Endothelial cell of umbilical vein (primary cell): ENCODE measurements at regions not wholly inside any gene's neighbourhood (a gene's known extent, or its start where the extent isn't known, plus 50 kb on each side); places are given as distances from the start of the nearest gene placed in this dataset.

Experiments used
- BruUV-seq: library from RNA; stranded (reverse); fragments of 400-500 nt; replicated peaks from 2 replicates; lab custom pipeline; 2021; lab: Mats Ljungman, UMichigan
- CTCF ChIA-PET: fragments of 300-600, 350-600 bp; sonication (Branson Sonifier 250); formaldehyde crosslinking; loops from one replicate; lab custom pipeline; 2021; ENCODE audit warnings: antibody characterized with exemption, inconsistent platforms; lab: Charles Lee
- POLR2A ChIA-PET: fragments of 300-600, 350-600 bp; sonication (Branson Sonifier 250); formaldehyde crosslinking; loops from one replicate; lab custom pipeline; 2021; ENCODE audit warnings: antibody characterized with exemption, inconsistent platforms; lab: Charles Lee
- DNase-seq: peaks from one replicate; pipeline ENCODE4 v3.0.0-alpha.2; 2011; ENCODE audit warnings: low read depth, low spot score
- FAIRE-seq: peaks from 2 replicates; lab custom pipeline; 2011; peaks lifted over from hg19 to GRCh38; lab: Jason Lieb, UNC
- H2AFZ ChIP-seq: 2 replicates; pipeline ENCODE4 v1.6.0; 2012; ENCODE audit warnings: low read depth, low read length, control low read depth, inconsistent platforms
- H3K27ac ChIP-seq: 2 replicates; pipeline ENCODE4 v1.5.1; 2011; ENCODE audit warnings: low read depth, mild to moderate bottlenecking, control low read depth, low read length, moderate library complexity; ENCODE audit not compliant: insufficient read depth
- H3K27me3 ChIP-seq, 2 experiments: 2 replicates each; pipeline versions ENCODE4 v1.6.0 to v1.6.1; 2011; ENCODE audit warnings: low read length in 2 of 2, mixed read lengths in 1 of 2; ENCODE audit not compliant: control insufficient read depth in 2 of 2, insufficient read depth in 2 of 2
- H3K36me3 ChIP-seq, 2 experiments: 2 replicates in 1 of 2; 3 replicates in 1 of 2; pipeline ENCODE4 v1.5.1; 2011; ENCODE audit warnings: low read length in 2 of 2, mild to moderate bottlenecking in 1 of 2, moderate library complexity in 1 of 2; ENCODE audit not compliant: control insufficient read depth in 2 of 2, insufficient read depth in 2 of 2; ENCODE audit errors: extremely low read depth in 1 of 2
- H3K4me1 ChIP-seq: 3 replicates; pipeline ENCODE4 v1.5.1; 2011; ENCODE audit warnings: mild to moderate bottlenecking, low read length; ENCODE audit not compliant: control insufficient read depth, insufficient read depth; ENCODE audit errors: extremely low read depth
- H3K4me2 ChIP-seq: 2 replicates; pipeline ENCODE4 v1.6.1; 2011; ENCODE audit warnings: low read length, control low read depth, mixed read lengths; ENCODE audit not compliant: insufficient read depth
- H3K4me3 ChIP-seq, 3 experiments: fragments of 200-600 bp in 1 of 3; sonication (generic), shearing (Covaris generic) in 1 of 3; replicated peaks in 1 of 3; 2 replicates each; pipeline ENCODE4 v1.5.1; 2011 to 2016; ENCODE audit warnings: control low read depth in 3 of 3, low read length in 3 of 3, mild to moderate bottlenecking in 2 of 3, inconsistent platforms in 1 of 3, low read depth in 1 of 3, moderate library complexity in 1 of 3; ENCODE audit not compliant: insufficient read depth in 1 of 3
- H3K79me2 ChIP-seq: 2 replicates; pipeline ENCODE4 v1.6.0; 2012; ENCODE audit warnings: low read length, inconsistent platforms; ENCODE audit not compliant: control insufficient read depth, insufficient read depth
- H3K9ac ChIP-seq: replicated peaks from 2 replicates; pipeline ENCODE3; 2011; ENCODE audit warnings: low read length, control low read depth; ENCODE audit not compliant: insufficient read depth; ENCODE audit errors: extremely low read depth
- H3K9me1 ChIP-seq: replicated peaks from 3 replicates; pipeline ENCODE4 v1.6.0; 2011; ENCODE audit warnings: mild to moderate bottlenecking, low read length; ENCODE audit not compliant: control insufficient read depth, insufficient read depth; ENCODE audit errors: extremely low read depth
- H3K9me3 ChIP-seq: replicated peaks from 2 replicates; pipeline ENCODE4 v1.5.1; 2012; ENCODE audit warnings: low read length, inconsistent platforms; ENCODE audit not compliant: control insufficient read depth, insufficient read depth
- H4K20me1 ChIP-seq: replicated peaks from 2 replicates; pipeline ENCODE3; 2011; ENCODE audit warnings: mild to moderate bottlenecking, low read length; ENCODE audit not compliant: control insufficient read depth, insufficient read depth; ENCODE audit errors: extremely low read depth
- EZH2 ChIP-seq: IDR thresholded peaks from 2 replicates; pipeline ENCODE4 v1.6.1; 2012; ENCODE audit warnings: borderline replicate concordance, low read depth, mild to moderate bottlenecking, moderate library complexity, low read length, inconsistent platforms; ENCODE audit not compliant: severe bottlenecking
- FOS ChIP-seq: IDR thresholded peaks from 2 replicates; pipeline ENCODE4 v1.6.1; 2011; ENCODE audit warnings: mild to moderate bottlenecking, low read length, moderate library complexity, borderline replicate concordance; ENCODE audit not compliant: insufficient read depth
- GATA2 ChIP-seq: IDR thresholded peaks from 2 replicates; pipeline ENCODE4 v1.7.0; 2011; ENCODE audit warnings: low read depth, mild to moderate bottlenecking, moderate library complexity, mixed read lengths, low read length; ENCODE audit not compliant: insufficient read length, insufficient read depth
- MYC ChIP-seq: IDR thresholded peaks from one replicate; pipeline ENCODE4 v1.6.1; 2011; ENCODE audit warnings: mild to moderate bottlenecking, low read depth, low read length
- dilution Hi-C: fragments of 300-500 bp; cut with MboI; formaldehyde crosslinking; loops from one replicate; pipeline ENCODE4 v1.15.0; 2019; ENCODE audit warnings: low sequenced_read_pairs; ENCODE audit not compliant: extremely low pct_ligation_motif_present
- intact Hi-C: fragments of 100-400 bp; cut with micrococcal nuclease; formaldehyde crosslinking; loops from one replicate; pipeline ENCODE4 v1.10.0; 2022
- TF ChIP-seq, protein P1 (sequence below): IDR thresholded peaks from 2 replicates; pipeline ENCODE4 v1.6.1; 2011; ENCODE audit not compliant: insufficient read depth, insufficient read length
- TF ChIP-seq, protein P2 (sequence below), 2 donors: IDR thresholded peaks; 1 replicate in 1 of 2; 2 replicates in 1 of 2; pipeline ENCODE4 v1.5.1; 2011; ENCODE audit warnings: low read length in 2 of 2, mild to moderate bottlenecking in 2 of 2, moderate library complexity in 2 of 2, control low read depth in 1 of 2, inconsistent platforms in 1 of 2, low read depth in 1 of 2; ENCODE audit not compliant: insufficient read depth in 1 of 2; ENCODE audit errors: extremely low read depth in 1 of 2

DNA sequence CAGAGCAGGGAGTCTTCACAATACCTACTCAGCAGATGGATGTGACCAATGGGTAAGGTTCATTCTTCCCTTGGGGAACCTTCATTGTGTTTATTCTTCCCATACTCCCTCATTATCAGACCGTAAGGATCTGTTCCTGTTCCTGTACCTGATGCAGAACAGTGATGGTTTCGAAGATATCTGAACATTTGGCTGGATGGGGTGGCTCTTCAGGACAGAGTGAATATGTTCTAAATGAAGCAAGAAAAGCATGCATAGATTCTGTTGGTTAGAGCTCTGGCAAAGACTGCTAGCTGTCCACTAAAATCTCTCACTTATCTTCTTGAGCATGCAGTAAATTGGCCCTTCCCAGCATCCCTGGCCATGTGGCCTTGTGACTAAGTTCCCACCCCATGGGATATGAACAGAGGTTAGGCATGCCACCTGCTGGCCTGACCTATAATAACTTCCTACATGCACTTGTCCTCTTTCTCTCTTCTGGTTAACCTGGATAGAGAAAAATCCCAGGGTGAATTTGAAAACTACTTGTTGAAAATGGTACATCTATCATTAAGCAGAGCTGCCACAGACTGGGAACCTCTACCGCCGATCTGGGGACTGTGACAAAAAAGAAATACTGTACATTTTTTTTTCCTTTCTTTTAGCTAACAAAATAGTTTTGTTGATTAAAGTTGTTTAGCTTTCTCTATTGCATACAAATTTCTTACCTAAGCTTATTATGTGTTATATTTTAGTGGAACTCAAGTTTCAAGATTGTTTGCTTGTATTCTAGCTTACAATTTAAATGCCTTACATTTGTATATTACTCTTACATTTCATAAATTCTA, 60.0 kb upstream of the BANK1 start:
- H3K27me3 ChIP-seq, result no peaks in the 10 kb centered on the region
- no peaks in the 10 kb centered on the region for H3K9me1 ChIP-seq
- intact Hi-C loops, result loop anchor here (1.0 kb wide), 7 partner anchors 382 to 1637 kb away; no protein-coding TSS in a partner anchor
- H3K36me3 ChIP-seq, result no peaks in the 10 kb centered on the region
- H3K9me3 ChIP-seq, result no peaks in the 10 kb centered on the region
- no peak overlapping the region for H3K27ac ChIP-seq
- no TSS peak for BruUV-seq
- POLR2A ChIA-PET, result no interaction called here
- dilution Hi-C loops, result no loop called here
- no peaks in the 10 kb centered on the region for H4K20me1 ChIP-seq
- no peaks in the 10 kb centered on the region for H3K4me1 ChIP-seq
- no peak overlapping the region for H3K9ac ChIP-seq
- peak; percentile 78 for DNase-seq
- no peak overlapping the region for H3K4me2 ChIP-seq
- peak; percentile 47 for TF ChIP-seq MYC
- TF ChIP-seq EZH2, result no peak
- TF ChIP-seq, protein P1, sequence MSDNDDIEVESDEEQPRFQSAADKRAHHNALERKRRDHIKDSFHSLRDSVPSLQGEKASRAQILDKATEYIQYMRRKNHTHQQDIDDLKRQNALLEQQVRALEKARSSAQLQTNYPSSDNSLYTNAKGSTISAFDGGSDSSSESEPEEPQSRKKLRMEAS, result peak; percentile 72
- no peak for TF ChIP-seq FOS
- TF ChIP-seq, protein P2, sequence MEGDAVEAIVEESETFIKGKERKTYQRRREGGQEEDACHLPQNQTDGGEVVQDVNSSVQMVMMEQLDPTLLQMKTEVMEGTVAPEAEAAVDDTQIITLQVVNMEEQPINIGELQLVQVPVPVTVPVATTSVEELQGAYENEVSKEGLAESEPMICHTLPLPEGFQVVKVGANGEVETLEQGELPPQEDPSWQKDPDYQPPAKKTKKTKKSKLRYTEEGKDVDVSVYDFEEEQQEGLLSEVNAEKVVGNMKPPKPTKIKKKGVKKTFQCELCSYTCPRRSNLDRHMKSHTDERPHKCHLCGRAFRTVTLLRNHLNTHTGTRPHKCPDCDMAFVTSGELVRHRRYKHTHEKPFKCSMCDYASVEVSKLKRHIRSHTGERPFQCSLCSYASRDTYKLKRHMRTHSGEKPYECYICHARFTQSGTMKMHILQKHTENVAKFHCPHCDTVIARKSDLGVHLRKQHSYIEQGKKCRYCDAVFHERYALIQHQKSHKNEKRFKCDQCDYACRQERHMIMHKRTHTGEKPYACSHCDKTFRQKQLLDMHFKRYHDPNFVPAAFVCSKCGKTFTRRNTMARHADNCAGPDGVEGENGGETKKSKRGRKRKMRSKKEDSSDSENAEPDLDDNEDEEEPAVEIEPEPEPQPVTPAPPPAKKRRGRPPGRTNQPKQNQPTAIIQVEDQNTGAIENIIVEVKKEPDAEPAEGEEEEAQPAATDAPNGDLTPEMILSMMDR (IDR thresholded peaks at IDR 0.05; ENCODE audit: extremely low read depth in 1 of 2, insufficient read depth in 1 of 2, low read depth in 1 of 2, low read length in 2 of 2), result peak; percentile 58 to 63
- no peak for TF ChIP-seq GATA2
- FAIRE-seq, result peak; percentile 55
- peak overlapping the region; percentile 44 for H2AFZ ChIP-seq
- no peak overlapping the region for H3K4me3 ChIP-seq
- H3K79me2 ChIP-seq, result no peaks in the 10 kb centered on the region
- CTCF ChIA-PET, result interaction anchor here (0.6 to 4.0 kb wide), 28 partner anchors 9 to 1732 kb away, joined by 3 to 33 read pairs (median 4); no protein-coding TSS in a partner anchor
